ENCODE measurements at regions not wholly inside any gene's neighbourhood (a gene's known extent, or its start where the extent isn't known, plus 50 kb on each side); places are given as distances from the start of the nearest gene placed in this dataset.

DNA sequence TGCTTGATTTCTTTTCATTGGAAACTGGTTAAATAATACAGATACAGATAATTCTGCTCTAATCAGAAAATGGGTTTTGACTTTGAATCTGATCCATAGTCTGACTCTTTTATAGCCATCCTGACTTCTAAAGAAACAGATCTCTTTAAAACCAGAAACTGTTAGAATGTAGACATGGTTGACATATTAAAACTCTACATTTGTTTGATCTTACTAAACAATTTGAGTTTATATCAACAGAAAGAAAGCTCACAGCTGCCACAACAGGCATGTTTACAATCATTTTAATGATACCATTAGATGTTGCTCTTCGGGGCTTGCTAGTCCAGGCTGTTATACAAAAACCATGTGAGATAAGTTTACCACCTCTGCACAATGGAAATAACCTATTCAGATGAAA is 193.0 kb upstream of the SEMA3A start:
- DNase-seq: no peak

DNA sequence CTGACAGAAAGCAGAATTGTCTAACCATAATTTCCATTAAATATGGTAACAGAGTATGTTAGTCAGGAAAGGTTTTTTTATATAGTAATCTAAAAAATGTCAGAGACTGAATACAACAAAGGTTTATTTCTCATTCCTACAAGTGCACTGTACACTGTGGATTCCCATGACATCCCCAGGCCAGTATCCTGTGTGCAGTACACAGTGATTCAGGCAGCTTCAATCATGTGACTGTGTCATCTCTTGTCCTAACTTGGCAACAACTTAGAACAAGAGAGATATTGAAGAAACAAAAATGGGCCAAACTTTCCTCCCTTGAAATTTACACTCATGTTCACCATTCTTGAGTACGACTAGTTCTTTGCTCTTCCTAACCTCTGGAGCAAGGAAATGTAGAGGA is 189.8 kb upstream of the SEMA3A start:
- no peak for DNase-seq

DNA sequence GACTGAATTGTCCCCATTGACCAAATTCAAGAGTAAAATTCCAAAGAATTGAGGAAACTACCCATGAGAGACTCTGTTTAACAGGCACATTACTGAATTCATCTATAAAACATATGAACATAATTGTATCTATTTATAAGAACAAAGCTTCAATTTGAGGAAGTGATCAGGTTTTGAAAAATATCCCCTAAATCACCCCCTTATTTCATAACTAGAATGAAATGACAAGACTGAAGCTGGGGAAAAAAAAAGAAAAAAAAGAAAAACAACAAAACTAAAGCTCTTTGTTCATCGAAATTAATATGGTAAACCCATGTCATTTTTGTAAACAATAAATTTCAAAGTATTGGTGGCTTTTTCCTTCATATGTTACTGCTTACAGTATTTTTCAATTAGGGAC is 184.9 kb upstream of the SEMA3A start:
- no peak for DNase-seq

DNA sequence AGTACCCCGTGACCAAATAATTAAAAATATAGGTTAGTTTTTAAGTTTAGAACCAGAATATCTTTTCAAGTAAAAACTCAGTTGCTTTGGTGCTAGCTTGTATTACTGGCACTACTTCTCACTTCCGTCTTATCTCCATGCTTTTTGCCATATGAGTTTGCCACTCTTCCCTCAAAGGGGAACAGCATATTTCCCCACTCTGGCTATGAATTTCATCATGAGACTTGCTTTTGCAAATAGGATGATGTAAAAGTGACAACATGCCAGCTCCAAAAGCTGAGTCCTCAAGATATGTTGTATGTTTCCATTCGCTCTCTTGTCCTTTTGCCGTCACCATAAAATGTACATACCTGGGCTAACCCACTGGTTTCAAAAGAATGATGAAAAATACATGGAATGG is 178.1 kb upstream of the SEMA3A start:
- DNase-seq: no peak

DNA sequence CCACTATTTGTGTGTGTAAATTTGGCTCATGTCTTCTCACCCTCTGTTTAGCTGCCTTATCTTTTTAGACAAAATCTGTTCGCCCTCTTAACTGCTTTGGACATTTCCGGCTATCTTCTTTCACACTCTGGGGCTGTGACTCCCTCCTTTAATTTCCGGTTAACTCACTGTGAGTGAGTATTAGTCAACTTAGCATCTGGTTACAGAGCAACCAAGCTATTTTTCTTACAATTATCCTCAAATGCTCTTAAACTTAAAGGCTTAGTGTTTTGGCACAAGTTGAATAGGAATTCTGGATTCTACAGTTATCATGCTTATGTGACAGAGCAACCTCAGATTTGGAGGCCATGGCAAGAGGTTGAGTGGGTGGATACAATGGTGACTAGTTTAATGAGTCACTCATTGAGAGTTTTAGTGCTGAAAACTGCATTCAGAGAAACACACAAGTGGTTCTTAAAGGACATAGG is 177.6 kb upstream of the SEMA3A start:
- DNase-seq: no peak

DNA sequence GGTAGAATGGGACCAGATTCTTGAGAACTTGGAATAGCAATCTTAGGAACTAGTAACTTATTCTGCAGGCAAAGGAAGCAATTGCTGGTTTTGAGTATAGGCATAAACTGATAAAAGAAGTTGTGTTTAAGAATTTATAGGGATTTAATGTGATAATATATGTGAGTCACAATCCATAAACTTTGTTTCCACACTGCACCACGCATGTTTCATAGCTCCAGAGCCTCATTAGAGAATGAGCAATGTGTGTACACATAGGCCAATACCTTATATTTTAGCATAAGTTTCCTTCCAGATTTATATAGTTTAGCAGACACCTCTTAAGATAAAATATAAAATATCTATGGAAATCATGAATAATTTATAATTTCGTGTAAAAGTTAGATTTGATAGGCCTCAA is 175.5 kb upstream of the SEMA3A start:
- no peak for DNase-seq

DNA sequence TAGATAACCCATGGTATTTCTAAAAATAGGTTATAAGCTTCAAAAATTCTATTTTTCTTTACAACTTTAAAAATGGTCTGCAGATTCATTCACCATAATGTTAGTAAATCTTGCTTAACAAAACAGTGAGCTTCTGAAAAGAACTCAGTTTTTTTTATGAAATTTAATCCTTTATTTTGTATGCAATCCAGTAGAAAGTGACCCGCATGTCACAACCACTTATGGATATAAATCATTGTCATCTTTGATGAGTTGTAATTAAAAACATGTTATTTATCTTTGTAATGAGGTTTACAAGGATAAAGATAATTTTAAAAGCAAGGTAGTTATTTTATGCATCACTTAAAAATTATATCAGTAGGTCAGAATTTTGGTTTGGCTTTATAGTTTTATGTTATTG is 173.5 kb upstream of the SEMA3A start:
- no peak for DNase-seq

DNA sequence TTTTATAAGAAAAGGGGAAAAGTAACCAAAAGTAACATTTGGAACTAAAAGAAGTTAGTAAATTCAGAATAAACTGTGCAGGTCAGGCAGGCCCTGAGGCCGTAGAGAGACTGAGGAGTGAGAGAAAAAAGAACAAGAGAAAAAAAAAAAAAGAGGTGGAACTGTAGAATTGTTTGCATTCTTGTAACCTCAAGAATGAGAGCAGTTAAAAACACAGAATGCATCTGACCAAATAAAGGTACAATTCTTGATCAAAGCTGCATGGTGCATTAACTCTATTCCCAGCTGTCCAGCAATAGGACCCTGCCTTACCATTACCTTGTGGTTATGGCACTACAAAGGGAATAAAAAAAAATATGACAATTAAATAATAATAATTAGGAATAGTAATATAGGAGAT is 170.1 kb upstream of the SEMA3A start:
- DNase-seq: no peak

DNA sequence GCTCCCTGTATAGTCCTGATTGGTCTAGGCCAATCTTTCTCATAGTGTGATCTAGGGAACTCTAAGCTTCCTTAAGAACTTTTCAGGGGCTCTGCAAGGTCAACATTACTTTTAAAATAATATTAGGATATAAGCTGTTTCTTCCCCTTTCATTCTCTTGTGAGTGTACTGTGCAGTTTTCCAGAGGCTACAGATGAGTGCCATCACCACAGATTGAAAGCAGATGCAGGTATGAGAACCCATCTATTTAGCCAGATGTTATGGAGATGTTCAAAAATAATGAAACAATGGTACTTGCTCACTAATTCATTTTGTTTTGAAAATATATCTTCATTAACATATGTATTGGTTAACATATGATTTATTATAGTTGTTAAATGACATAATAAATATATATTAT is 169.2 kb upstream of the SEMA3A start:
- no peak for DNase-seq

DNA sequence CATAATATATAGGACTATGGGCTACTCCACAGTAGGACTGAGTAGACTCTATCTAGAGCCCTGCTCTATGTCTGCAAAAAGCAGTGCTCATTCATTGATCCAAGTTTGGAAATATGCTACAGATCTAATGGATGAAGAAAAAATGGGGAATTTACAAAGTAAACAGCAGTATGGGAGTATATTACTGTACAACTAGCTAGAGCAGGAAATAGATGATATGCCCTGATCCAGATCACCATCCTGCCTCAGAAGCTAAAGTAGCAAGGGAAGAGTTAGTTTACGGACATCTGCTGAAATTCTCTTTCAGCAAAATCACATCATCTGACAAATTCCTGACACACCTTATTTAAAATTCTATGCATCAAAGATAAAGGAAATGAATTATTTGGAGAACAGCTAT is 168.2 kb upstream of the SEMA3A start:
- DNase-seq: no peak

DNA sequence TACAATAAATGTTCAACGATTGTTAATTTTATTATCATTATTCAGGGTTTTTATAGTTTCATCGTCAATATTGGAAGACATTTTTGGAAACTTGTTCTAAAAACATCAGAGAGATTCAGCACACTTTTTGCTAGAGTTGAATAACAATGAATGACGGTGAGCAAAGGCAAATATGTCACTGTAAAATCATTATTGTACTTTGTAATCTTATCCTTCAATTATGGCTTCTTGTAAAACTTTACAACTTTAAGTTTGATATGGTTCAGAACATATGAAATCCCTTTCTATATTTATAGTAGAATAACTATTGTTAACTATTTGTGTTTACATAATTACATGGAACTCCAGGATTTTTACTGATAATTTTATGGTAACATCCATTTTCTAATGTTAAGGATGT is 167.8 kb upstream of the SEMA3A start:
- DNase-seq: no peak

DNA sequence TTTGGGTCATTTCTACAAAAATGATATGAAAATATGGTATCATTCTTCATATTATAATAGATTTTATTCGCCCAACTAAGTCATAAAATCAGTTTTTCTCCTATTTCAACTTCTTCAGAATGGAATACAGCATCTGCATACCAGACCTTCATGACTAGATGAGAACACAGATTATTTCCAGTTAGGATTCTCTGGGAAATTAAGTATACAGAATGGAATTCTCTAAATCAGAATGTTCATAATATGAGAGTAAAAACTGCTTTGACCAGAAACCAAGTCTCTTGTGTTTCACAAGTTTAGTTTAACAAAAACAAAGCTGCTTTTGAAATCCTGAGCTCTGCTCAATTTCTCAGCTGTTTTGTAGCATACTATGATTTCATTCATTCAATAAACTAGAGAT is 160.3 kb upstream of the SEMA3A start:
- no peak for DNase-seq

DNA sequence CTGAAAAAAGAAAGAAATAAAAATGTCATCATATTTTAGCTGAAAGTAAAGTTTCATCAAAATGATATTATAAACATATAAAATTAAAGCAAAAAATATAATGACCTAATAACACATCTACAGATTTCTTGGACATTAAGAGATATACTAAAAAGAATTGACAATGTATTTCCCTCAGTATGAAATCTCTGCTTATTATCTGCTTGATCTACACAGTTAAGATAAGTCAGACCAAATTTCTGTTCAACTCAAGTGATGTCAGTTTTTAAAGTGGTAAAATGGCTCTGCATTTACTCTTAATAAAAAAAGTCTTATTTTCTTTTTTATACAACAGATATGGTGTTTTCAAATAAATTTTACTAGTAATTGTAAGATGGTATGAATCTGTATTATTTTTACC is 159.4 kb upstream of the SEMA3A start:
- DNase-seq: no peak

DNA sequence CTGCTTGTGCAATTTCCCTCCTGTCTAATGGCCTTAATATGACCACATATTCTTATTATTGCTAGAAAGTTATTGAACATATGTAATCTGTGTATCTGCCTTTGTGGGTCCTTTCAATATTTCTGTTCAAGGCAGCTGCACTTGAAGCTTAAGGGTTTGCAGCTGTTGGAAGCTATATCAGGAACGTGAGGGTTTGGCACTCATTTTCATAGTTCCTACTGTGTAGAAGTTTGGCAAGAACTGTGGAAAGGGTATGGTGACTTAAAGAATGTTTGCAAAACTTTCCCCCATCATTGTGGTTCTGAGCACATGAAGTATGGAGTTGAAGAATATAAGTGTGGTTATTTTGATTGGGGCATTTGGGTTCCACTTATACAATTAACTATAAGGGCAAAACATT is 144.7 kb upstream of the SEMA3A start:
- DNase-seq: no peak

DNA sequence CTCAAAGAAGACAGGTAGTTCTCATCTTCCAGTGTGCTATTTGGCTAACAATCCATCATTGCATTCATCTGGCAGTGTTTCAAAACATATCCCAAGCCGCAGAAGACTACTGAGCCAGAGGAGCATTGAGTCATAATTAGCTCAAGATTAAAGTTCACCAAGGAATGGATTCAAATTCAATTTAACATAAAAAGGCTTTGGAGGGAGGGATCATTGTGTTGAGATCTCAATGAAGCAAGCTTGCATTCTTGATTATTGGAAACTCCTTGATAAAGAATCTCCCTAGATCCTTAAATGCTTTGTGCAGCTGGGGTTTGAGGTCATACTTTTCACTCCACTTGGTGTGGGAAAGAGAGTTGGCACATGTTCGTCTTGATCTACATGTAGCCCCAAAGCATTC is 142.8 kb upstream of the SEMA3A start:
- no peak for DNase-seq

DNA sequence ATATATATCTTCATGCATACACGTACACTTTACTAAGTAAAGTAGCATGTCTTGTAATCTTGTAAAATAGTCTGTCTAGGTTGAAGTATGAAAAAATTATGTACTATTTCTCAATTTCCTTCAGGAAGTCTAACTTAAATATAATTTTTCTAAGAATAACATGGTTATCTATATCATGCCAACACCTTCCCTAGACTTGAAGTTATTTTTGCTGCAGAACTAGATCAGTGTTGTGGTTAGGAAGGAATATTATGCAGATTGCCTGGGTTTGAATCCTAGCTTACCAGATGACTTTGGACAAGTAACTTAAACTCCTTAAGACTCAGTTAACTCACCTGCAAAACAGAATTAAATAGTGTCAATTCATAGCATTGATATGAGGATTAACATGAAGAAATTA is 142.2 kb upstream of the SEMA3A start:
- no peak for DNase-seq

DNA sequence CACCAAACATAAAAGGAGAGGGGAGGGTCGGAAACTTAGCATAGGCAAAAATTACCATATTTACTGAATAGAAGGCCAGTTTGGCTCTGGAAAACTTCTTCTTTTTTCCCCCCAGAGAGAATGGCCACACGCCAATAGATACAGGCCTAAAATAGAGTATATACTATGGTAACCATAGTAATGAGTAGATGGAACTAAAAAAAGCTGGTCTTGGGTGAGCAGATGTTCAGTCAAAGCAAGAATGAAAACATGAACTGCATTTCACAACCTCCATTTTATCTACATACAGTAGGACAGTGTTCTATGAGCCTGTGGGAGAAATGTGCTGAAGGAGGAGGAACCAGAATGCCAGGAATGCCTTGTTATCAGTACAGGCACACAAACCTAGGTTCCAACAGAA is 141.7 kb upstream of the SEMA3A start:
- DNase-seq: no peak

DNA sequence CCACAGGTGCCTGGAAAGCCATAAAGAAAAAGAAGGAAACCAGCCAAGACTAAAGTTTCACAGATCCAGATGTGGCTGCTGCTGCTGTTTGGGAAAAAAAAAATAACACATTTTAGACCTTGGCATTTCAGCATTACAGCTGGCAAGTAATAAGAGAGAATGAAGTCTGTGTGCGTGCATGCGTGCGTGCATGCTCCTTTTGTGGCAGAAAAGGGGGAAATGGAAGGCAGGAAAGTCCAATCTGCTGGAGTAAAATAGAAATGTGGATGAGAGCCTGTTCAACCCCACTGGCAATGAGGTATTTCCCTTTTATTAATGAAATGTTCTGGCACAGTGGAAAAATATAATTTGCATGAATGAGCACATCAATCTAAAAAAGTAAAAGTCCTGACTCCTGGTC is 137.0 kb upstream of the SEMA3A start:
- DNase-seq: peak; percentile 10

DNA sequence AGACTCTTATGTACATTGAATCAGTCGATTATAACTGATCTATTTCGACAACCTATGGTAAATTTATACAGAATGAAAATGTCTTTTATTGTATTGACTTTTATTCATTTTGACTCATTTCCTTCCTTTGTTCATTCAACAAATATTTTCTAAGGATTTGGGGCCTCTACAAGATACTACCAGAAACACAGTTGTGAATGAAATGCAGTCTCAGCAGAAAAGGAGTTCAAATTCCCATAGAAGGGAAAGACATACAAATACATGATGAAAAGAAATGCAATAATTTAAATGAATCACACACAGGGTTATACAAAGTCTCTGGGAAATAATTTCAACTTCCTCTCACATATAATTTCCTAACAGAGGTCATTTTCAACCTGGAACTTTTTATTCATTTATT is 134.0 kb upstream of the SEMA3A start:
- DNase-seq: no peak

DNA sequence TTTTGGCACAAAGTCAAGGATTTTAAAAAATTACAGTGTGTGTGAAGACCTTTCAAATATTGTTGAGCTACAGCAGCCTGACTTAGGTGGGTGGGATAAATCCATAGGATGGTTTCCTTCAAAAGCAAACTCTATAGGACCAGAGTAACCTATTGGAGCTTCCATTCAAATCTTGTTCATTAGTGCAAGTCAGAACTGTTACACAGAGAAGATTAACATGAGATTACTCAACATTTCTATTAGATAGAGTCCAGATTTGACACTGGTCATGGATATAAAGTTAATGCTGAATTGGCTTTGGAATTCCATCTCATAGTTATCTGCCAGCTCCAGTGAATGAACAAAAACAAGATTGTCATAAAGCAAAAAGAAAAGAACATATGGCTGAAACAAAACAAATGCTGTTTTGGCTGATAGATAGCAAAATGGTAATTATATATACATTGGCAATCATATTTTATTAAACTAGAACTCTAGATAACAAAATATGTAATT is 129.6 kb upstream of the SEMA3A start:
- DNase-seq: no peak

DNA sequence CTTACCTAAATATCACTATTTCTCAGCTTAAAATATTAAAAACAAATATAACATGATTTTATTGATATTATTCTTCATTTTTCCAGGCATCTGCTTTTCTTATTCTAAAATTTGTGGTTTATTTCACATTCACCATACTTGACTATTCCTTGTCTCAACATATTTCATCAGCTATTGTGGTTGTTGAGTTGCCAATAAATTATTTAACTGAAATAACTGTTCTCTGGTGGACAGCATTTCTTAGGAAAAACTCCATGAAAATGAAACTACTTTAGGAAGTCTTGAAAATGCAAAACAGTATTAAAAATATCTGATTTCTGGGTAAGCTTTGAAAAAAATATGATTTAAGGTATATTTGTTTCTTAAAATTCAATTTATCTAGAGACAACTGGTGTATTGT is 122.9 kb upstream of the SEMA3A start:
- DNase-seq: no peak

DNA sequence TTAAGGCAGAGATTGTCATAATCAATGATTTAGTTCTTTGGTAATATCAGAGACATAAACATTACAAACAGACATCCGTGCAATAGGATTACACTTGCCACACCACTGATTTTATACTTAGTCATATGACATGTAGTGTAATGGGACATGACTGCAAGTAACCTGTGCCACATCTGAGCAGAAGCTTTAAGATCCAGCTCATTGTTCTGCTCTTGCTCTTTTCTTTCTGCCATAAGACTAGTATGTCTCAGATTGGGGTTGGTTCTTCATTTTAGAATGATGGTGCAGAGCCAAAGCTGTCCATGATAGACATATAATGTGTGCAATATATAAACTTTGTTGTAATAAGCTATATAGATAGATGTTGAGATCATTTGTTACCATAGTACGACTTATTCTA is 119.7 kb upstream of the SEMA3A start:
- no peak for DNase-seq

DNA sequence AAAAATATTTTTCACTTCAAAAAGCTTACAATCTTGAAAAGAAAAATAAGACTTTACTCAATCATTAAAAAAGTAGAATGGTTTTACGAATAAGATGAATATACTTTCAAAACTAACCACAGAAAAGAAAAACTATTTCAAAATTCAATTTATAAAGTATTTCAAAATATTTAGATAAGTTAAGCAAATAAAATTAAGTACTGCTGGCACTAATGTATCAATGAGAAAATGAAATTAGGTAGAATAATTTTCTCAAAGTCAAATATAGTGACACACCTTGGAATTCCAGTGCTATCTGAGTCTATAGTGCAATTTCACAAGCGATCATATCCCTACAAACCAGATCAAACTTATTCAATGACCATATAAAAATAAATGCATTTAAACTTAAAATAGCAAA is 109.8 kb upstream of the SEMA3A start:
- DNase-seq: no peak

DNA sequence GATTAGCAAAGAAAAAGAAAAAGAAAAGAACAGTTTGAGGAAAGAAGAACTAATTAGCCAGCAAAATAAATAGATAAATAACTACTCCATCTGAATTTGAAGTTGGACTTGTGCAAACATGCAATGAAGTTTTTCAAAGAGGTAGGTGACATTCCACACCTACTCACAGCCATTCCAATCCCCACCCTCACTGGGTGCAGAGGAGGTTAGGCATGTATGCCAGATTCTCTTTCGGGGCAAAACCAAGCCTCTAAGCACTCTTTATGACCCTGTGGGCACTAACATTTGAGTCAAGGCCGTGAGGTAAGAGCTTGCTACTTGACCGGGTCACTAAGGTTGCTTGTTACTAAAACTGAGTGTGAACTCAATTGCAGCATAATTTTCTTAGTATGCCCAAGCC is 108.4 kb upstream of the SEMA3A start:
- DNase-seq: no peak

DNA sequence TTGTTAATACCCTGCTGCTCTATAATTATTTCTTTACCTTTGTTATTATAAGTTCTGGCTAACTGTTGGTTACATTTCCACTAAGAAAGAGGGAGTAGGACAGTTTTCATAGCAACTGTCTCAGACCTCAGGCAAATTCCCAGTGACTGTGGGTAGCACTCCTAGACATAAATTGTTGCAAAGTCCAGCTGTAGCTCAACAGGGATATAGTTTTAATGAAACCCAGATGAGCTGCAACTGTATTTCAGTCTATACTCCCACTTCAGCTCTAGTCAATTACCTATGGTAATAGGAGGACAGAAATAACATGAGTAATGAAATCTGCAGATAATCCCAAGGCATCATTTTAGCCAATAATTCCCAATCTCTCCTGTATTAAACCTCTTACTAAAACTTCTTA is 103.0 kb upstream of the SEMA3A start:
- no peak for DNase-seq
